K562 (cell line): ENCODE measurements at regions not wholly inside any gene's neighbourhood (a gene's known extent, or its start where the extent isn't known, plus 50 kb on each side); places are given as distances from the start of the nearest gene placed in this dataset.

Source experiments
- ATAC-seq: fragments of 200-7000 bp; cut with Tn5 transposase; 3 replicates; pipeline ENCODE4 v1.9.1; 2020; ENCODE audit warnings: moderate library complexity
- BruUV-seq: library from RNA; stranded (reverse); fragments of 400-500 nt; replicated peaks from 2 replicates; lab custom pipeline; 2021; lab: Mats Ljungman, UMichigan
- CTCF ChIA-PET: fragments of 300-600 bp; formaldehyde crosslinking; extraction: SDS; loops from one replicate; lab custom pipeline; 2021; ENCODE audit warnings: low intra/inter-chr PET ratio; lab: Yijun Ruan, JAX
- POLR2A ChIA-PET: fragments of 300-600, 350-650 bp; sonication (Branson Sonifier 250); formaldehyde crosslinking; extraction: SDS; loops from one replicate; lab custom pipeline; 2021; ENCODE audit warnings: antibody characterized with exemption, inconsistent platforms; lab: Yijun Ruan, JAX
- DNase-seq, 4 experiments: peaks; one replicate each; pipeline versions ENCODE4 v3.0.0 to v3.0.0-alpha.2; 2011 to 2018; ENCODE audit warnings: low spot score in 3 of 4, mixed read lengths in 3 of 4; ENCODE audit errors: extremely low read depth in 1 of 4
- FAIRE-seq: peaks from 2 replicates; lab custom pipeline; 2011; peaks lifted over from hg19 to GRCh38; lab: Jason Lieb, UNC
- H2AFZ ChIP-seq: 2 replicates; pipeline ENCODE4 v1.6.0; 2011; ENCODE audit warnings: low read depth, low read length, control low read depth, inconsistent platforms
- H3K27ac ChIP-seq: fragments of 200-600 bp; 3 replicates; pipeline ENCODE4 v1.8.0; 2011; ENCODE audit warnings: low read depth, mild to moderate bottlenecking, control low read depth, inconsistent platforms, low read length, moderate library complexity, mixed read lengths; ENCODE audit errors: extremely low read depth
- H3K27me3 ChIP-seq, 2 experiments: fragments of 300-600 bp in 1 of 2; 2 replicates in 1 of 2; 3 replicates in 1 of 2; pipeline versions ENCODE4 v1.6.0 to v1.8.0; 2011; ENCODE audit warnings: inconsistent platforms in 2 of 2, low read length in 2 of 2, mild to moderate bottlenecking in 1 of 2, mixed read lengths in 1 of 2, moderate library complexity in 1 of 2; ENCODE audit not compliant: control insufficient read depth in 2 of 2, insufficient read depth in 2 of 2
- H3K36me3 ChIP-seq: fragments of 300-600 bp; 3 replicates; pipeline ENCODE4 v1.8.0; 2011; ENCODE audit warnings: mild to moderate bottlenecking, low read length, inconsistent platforms; ENCODE audit not compliant: control insufficient read depth, insufficient read depth
- H3K4me1 ChIP-seq, 2 experiments: fragments of 200-600 bp in 1 of 2; replicated peaks in 1 of 2; 2 replicates in 1 of 2; 3 replicates in 1 of 2; pipeline versions ENCODE4 v1.5.1 to v1.8.0; 2011; ENCODE audit warnings: inconsistent platforms in 2 of 2, low read length in 2 of 2, mild to moderate bottlenecking in 1 of 2, mixed read lengths in 1 of 2, moderate library complexity in 1 of 2; ENCODE audit not compliant: control insufficient read depth in 2 of 2, insufficient read depth in 2 of 2
- H3K4me2 ChIP-seq: 2 replicates; pipeline ENCODE4 v1.6.1; 2011; ENCODE audit warnings: low read length, control low read depth, inconsistent platforms, mixed read lengths; ENCODE audit not compliant: insufficient read depth
- H3K4me3 ChIP-seq: fragments of 200-600 bp; sonication (generic), shearing (Covaris generic); 2 replicates; pipeline ENCODE4 v1.5.1; 2016; ENCODE audit warnings: control low read depth, inconsistent platforms
- H3K79me2 ChIP-seq: fragments of 200-600 bp; 3 replicates; pipeline ENCODE4 v1.8.0; 2011; ENCODE audit warnings: low read length, inconsistent platforms; ENCODE audit not compliant: control insufficient read depth, insufficient read depth
- H3K9ac ChIP-seq, 2 experiments: 2 replicates each; pipeline versions ENCODE4 v1.6.0 to v1.6.1; 2011; ENCODE audit warnings: low read depth in 2 of 2, low read length in 2 of 2, control low read depth in 1 of 2, inconsistent platforms in 1 of 2, mild to moderate bottlenecking in 1 of 2, mixed read lengths in 1 of 2; ENCODE audit not compliant: insufficient read depth in 1 of 2
- H3K9me1 ChIP-seq: one replicate; pipeline ENCODE4 v1.6.0; 2011; ENCODE audit warnings: inconsistent platforms, mild to moderate bottlenecking, low read length, moderate library complexity; ENCODE audit not compliant: control insufficient read depth, insufficient read depth
- H3K9me3 ChIP-seq: replicated peaks from 2 replicates; pipeline ENCODE4 v1.5.1; 2011; ENCODE audit warnings: low read depth, low read length, inconsistent platforms; ENCODE audit not compliant: control insufficient read depth, insufficient read depth
- H4K20me1 ChIP-seq: replicated peaks from 2 replicates; pipeline ENCODE4 v1.6.1; 2011; ENCODE audit warnings: low read length, inconsistent platforms, mixed read lengths; ENCODE audit not compliant: control insufficient read depth, insufficient read depth
- CHD2 ChIP-seq: IDR thresholded peaks from 2 replicates; pipeline ENCODE4 v1.6.1; 2011; ENCODE audit warnings: low read depth, low read length
- FUS ChIP-seq: fragments of 200-400 bp; formaldehyde crosslinking; optimal IDR thresholded peaks from 2 replicates; pipeline ENCODE3; 2017; ENCODE audit warnings: low read depth, low read length
- HDAC6 ChIP-seq: IDR thresholded peaks from 2 replicates; pipeline ENCODE4 v1.6.1; 2012; ENCODE audit warnings: low read depth, mild to moderate bottlenecking, control low read depth, inconsistent platforms, low read length, moderate library complexity
- HMG20B ChIP-seq: fragments of 250-450 bp; sonication (Bioruptor Pico); IDR thresholded peaks from 2 replicates; pipeline ENCODE4 v1.5.0; 2021; ENCODE audit warnings: mild to moderate bottlenecking
- KAT7 ChIP-seq: sonication (generic); formaldehyde crosslinking; IDR thresholded peaks from 2 replicates; pipeline ENCODE4 v1.8.0; 2022; ENCODE audit warnings: missing genetic modification reagents, mild to moderate bottlenecking, borderline replicate concordance
- LEF1 ChIP-seq: fragments of 450-650 bp; IDR thresholded peaks from 2 replicates; pipeline ENCODE4 v1.6.1; 2016; ENCODE audit warnings: mild to moderate bottlenecking
- SP2 ChIP-seq: IDR thresholded peaks from 2 replicates; pipeline ENCODE4 v1.6.1; 2011; ENCODE audit warnings: mild to moderate bottlenecking, low read depth, low read length, moderate library complexity; ENCODE audit not compliant: poor library complexity, severe bottlenecking; ENCODE audit errors: extremely low read depth
- ZC3H4 ChIP-seq: sonication (generic); formaldehyde crosslinking; IDR thresholded peaks from 2 replicates; pipeline ENCODE4 v1.9.0; 2021; ENCODE audit warnings: missing genetic modification reagents, borderline replicate concordance
- ZEB2 ChIP-seq: fragments of 450-650 bp; IDR thresholded peaks from 2 replicates; pipeline ENCODE4 v1.6.1; 2016
- ZNF384 ChIP-seq: IDR thresholded peaks from 2 replicates; pipeline ENCODE4 v1.6.1; 2012; ENCODE audit warnings: low read depth, low read length, improper control_type of control experiment
- WGBS: fragments of 100-300 bp; shearing (Covaris generic); methylation state at CpG from one replicate; pipeline ENCODE4 v1.1.6; 2016; ENCODE audit warnings: low coverage, mixed read lengths; ENCODE audit not compliant: insufficient coverage; ENCODE audit errors: missing lambda C conversion rate; 5-methylcytosine and 5-hydroxymethylcytosine counted together
- in situ Hi-C: fragments of 300-500 bp; cut with MboI; formaldehyde crosslinking; loops from 4 replicates; pipeline ENCODE4 v1.15.0; 2018; ENCODE audit warnings: inconsistent platforms, mixed read lengths
- intact Hi-C: fragments of 100-400 bp; cut with micrococcal nuclease; formaldehyde crosslinking; loops from 2 replicates; pipeline ENCODE4 v1.14.2; 2022
- TF ChIP-seq, protein P1 (sequence below): sonication (generic); formaldehyde crosslinking; IDR thresholded peaks from 2 replicates; pipeline ENCODE4 v1.8.1; 2023; ENCODE audit warnings: mild to moderate bottlenecking, missing genetic modification reagents, moderate library complexity
- TF ChIP-seq, protein P2 (sequence below): sonication (generic); formaldehyde crosslinking; IDR thresholded peaks from 2 replicates; pipeline ENCODE4 v1.8.1; 2023; ENCODE audit warnings: mild to moderate bottlenecking, missing genetic modification reagents
- TF ChIP-seq, protein P3 (sequence below): fragments of 450-650 bp; IDR thresholded peaks from 2 replicates; pipeline ENCODE4 v1.6.1; 2016; ENCODE audit warnings: low read depth, mild to moderate bottlenecking, moderate library complexity
- TF ChIP-seq, protein P4 (sequence below): sonication (generic); formaldehyde crosslinking; IDR thresholded peaks from 2 replicates; pipeline ENCODE4 v1.8.1; 2023; ENCODE audit warnings: mild to moderate bottlenecking, missing genetic modification reagents

DNA sequence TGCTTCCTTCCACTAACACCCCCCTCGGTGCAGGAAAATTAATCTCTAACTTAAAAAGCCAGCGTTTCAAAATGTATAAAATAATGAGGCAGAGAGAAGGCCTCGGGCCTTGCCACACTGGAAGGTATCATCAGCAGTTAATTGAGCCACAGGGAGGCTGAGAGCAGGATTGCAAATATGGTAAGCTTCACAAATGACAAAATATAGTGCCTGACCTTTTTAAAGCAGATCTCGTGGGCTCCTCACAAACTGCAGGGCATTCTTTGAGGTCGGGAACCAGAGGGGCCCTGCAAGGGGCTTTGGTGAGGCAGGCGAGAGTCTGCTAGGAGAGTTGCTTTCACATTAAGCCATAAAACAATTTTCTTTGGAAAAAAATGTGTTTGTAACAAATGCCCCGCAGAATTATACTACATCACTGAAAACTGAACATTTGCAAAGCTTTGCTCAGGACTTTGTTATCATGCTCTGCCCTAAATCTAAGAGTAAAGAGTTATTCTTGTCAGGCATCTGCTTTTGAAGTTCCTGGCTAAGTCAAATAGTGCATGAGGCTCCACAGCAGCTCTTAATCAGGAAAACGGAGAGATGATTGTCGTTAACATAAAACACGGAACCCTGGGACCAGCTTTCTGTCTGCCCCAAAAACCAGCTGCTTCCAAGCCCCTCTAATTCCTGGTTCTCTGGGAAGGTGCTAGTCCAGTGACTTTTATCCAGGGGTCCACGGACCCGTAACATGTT is 61.4 kb upstream of the SYT13 start (continued):
- TF ChIP-seq, protein P1, sequence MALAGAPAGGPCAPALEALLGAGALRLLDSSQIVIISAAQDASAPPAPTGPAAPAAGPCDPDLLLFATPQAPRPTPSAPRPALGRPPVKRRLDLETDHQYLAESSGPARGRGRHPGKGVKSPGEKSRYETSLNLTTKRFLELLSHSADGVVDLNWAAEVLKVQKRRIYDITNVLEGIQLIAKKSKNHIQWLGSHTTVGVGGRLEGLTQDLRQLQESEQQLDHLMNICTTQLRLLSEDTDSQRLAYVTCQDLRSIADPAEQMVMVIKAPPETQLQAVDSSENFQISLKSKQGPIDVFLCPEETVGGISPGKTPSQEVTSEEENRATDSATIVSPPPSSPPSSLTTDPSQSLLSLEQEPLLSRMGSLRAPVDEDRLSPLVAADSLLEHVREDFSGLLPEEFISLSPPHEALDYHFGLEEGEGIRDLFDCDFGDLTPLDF (CRISPR knock-in tag) = no peak
- TF ChIP-seq FUS (no peak), ZEB2 (no peak), CHD2 (no peak), ZC3H4 (CRISPR knock-in tag) (no peak), SP2 (no peak), HDAC6 (no peak)
- TF ChIP-seq, all 486 proteins: peak for 0

DNA sequence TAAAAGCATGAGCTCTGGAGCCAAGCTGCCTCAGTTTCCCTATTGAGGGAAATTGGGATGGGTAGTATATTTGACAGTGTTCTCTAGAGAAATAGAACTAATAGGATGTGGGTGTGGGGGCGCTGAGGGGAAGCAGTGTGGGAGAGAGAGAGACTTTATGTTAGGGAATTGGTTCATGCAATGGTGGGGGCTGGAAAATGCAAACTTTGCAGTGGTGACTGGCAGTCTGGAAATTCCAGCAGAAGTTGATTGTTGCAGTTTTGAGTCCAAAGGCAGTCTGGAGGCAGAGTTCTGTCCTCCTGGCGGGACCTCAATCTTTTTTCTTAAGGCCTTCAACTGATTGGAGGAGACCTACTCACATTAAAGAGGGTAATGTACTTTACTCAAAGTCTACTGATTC is 59.4 kb upstream of the SYT13 start:
- no peaks in the 10 kb centered on the region for H3K9me1 ChIP-seq
- in situ Hi-C loops (no loop called here), intact Hi-C loops (no loop called here)
- no peak overlapping the region for H3K4me2 ChIP-seq
- no peak overlapping the region for H2AFZ ChIP-seq
- ATAC-seq (no peak), DNase-seq (no peak), FAIRE-seq (no peak)
- H3K79me2 ChIP-seq = no peaks in the 10 kb centered on the region
- no peaks in the 10 kb centered on the region for H3K4me1 ChIP-seq
- H3K36me3 ChIP-seq = no peaks in the 10 kb centered on the region
- peaks cover 3 to 4% of the 10 kb centered on the region in 2 experiments; a peak in 2 of 5 replicates for H3K27me3 ChIP-seq
- 0% methylated on average over 2 of the region's 2 CpGs for WGBS
- ChIA-PET POLR2A (no interaction called here), CTCF (no interaction called here)
- H3K27ac ChIP-seq = no peak overlapping the region
- BruUV-seq = no TSS peak
- no peaks in the 10 kb centered on the region for H3K9me3 ChIP-seq
- no peak overlapping the region for H3K4me3 ChIP-seq
- H3K9ac ChIP-seq = no peak overlapping the region
- no peaks in the 10 kb centered on the region for H4K20me1 ChIP-seq
- no peak for TF ChIP-seq KAT7 (CRISPR knock-in tag)
- TF ChIP-seq, protein P2, sequence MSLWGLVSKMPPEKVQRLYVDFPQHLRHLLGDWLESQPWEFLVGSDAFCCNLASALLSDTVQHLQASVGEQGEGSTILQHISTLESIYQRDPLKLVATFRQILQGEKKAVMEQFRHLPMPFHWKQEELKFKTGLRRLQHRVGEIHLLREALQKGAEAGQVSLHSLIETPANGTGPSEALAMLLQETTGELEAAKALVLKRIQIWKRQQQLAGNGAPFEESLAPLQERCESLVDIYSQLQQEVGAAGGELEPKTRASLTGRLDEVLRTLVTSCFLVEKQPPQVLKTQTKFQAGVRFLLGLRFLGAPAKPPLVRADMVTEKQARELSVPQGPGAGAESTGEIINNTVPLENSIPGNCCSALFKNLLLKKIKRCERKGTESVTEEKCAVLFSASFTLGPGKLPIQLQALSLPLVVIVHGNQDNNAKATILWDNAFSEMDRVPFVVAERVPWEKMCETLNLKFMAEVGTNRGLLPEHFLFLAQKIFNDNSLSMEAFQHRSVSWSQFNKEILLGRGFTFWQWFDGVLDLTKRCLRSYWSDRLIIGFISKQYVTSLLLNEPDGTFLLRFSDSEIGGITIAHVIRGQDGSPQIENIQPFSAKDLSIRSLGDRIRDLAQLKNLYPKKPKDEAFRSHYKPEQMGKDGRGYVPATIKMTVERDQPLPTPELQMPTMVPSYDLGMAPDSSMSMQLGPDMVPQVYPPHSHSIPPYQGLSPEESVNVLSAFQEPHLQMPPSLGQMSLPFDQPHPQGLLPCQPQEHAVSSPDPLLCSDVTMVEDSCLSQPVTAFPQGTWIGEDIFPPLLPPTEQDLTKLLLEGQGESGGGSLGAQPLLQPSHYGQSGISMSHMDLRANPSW (CRISPR knock-in tag) = no peak
- no peak for TF ChIP-seq LEF1
- TF ChIP-seq, protein P3, sequence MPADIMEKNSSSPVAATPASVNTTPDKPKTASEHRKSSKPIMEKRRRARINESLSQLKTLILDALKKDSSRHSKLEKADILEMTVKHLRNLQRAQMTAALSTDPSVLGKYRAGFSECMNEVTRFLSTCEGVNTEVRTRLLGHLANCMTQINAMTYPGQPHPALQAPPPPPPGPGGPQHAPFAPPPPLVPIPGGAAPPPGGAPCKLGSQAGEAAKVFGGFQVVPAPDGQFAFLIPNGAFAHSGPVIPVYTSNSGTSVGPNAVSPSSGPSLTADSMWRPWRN = no peak
- TF ChIP-seq, protein P4, sequence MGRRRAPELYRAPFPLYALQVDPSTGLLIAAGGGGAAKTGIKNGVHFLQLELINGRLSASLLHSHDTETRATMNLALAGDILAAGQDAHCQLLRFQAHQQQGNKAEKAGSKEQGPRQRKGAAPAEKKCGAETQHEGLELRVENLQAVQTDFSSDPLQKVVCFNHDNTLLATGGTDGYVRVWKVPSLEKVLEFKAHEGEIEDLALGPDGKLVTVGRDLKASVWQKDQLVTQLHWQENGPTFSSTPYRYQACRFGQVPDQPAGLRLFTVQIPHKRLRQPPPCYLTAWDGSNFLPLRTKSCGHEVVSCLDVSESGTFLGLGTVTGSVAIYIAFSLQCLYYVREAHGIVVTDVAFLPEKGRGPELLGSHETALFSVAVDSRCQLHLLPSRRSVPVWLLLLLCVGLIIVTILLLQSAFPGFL (CRISPR knock-in tag) = no peak
- no peak for TF ChIP-seq HMG20B
- TF ChIP-seq ZNF384 = no peak
